GM06990 (cell line): ENCODE measurements at regions not wholly inside any gene's neighbourhood (a gene's known extent, or its start where the extent isn't known, plus 50 kb on each side); places are given as distances from the start of the nearest gene placed in this dataset.
"Not testable (repeated sequence)": the region's sequence is repeated elsewhere in the genome, so short reads cannot be mapped to it uniquely, and the experiment has no call there.

ENCODE experiments used
- DNase-seq: peaks from one replicate; pipeline ENCODE4 v3.0.0-alpha.2; 2011; ENCODE audit not compliant: insufficient read length; ENCODE audit errors: extremely low read depth
- H3K27me3 ChIP-seq: replicated peaks from 2 replicates; pipeline ENCODE4 v1.6.0; 2011; ENCODE audit warnings: low read length; ENCODE audit not compliant: control insufficient read depth, insufficient read depth
- H3K36me3 ChIP-seq: 2 replicates; pipeline ENCODE4 v1.5.1; 2011; ENCODE audit warnings: low read length; ENCODE audit not compliant: control insufficient read depth, insufficient read depth
- H3K4me3 ChIP-seq: replicated peaks from 2 replicates; pipeline ENCODE4 v1.5.1; 2011; ENCODE audit warnings: low read depth, mild to moderate bottlenecking, control low read depth, low read length
- CTCF ChIP-seq: IDR thresholded peaks from 2 replicates; pipeline ENCODE4 v1.5.1; 2011; ENCODE audit warnings: low read length, control low read depth, mild to moderate bottlenecking, inconsistent platforms; ENCODE audit not compliant: insufficient read depth, poor library complexity, severe bottlenecking

GRCh38 chr9:65409471-65409980 is 124.5 kb upstream of the FOXD4L5 start:
- H3K4me3 ChIP-seq = no peak overlapping the region
- TF ChIP-seq CTCF = no peak
- no peak for DNase-seq
- H3K27me3 ChIP-seq = no peaks in the 10 kb centered on the region
- no peaks in the 10 kb centered on the region for H3K36me3 ChIP-seq

- H3K4me3 ChIP-seq, H3K27me3 ChIP-seq, DNase-seq, H3K36me3 ChIP-seq: not testable (repeated sequence)
Measured at GRCh38 chr9:65408806-65409205, 123.8 kb upstream of the FOXD4L5 start.

- not testable (repeated sequence) for H3K36me3 ChIP-seq, H3K27me3 ChIP-seq, H3K4me3 ChIP-seq, DNase-seq
Measured at GRCh38 chr9:65406625-65407024, 121.6 kb upstream of the FOXD4L5 start.

- H3K36me3 ChIP-seq, DNase-seq, H3K4me3 ChIP-seq, H3K27me3 ChIP-seq: not testable (repeated sequence)
Measured at GRCh38 chr9:65405766-65406165, 120.8 kb upstream of the FOXD4L5 start.

- Histone ChIP-seq H3K4me3 (no peak overlapping the region), H3K36me3 (no peaks in the 10 kb centered on the region), H3K27me3 (no peaks in the 10 kb centered on the region)
- TF ChIP-seq CTCF = no peak
- DNase-seq = no peak
Measured at GRCh38 chr9:65405253-65405652, 120.2 kb upstream of the FOXD4L5 start.

- Histone ChIP-seq H3K27me3 (no peaks in the 10 kb centered on the region), H3K36me3 (no peaks in the 10 kb centered on the region), H3K4me3 (no peak overlapping the region)
- DNase-seq = no peak
- no peak for TF ChIP-seq CTCF
Measured at GRCh38 chr9:65404232-65405006, 119.4 kb upstream of the FOXD4L5 start.

GRCh38 chr9:65403721-65404120 is 118.7 kb upstream of the FOXD4L5 start:
- TF ChIP-seq CTCF = no peak
- H3K4me3 ChIP-seq = no peak overlapping the region
- no peaks in the 10 kb centered on the region for H3K36me3 ChIP-seq
- no peaks in the 10 kb centered on the region for H3K27me3 ChIP-seq
- no peak for DNase-seq

GRCh38 chr9:65403072-65403471 is 118.1 kb upstream of the FOXD4L5 start:
- H3K27me3 ChIP-seq = not testable (repeated sequence)

GRCh38 chr9:65402206-65402870 is 117.3 kb upstream of the FOXD4L5 start:
- H3K36me3 ChIP-seq, H3K27me3 ChIP-seq, DNase-seq, H3K4me3 ChIP-seq: not testable (repeated sequence)

More at GRCh38 chr9:65403072-65403471, 118.1 kb upstream of the FOXD4L5 start:
- H3K36me3 ChIP-seq, DNase-seq, H3K4me3 ChIP-seq: not testable (repeated sequence)
